Nephron (organoid): ENCODE measurements at regions not wholly inside any gene's neighbourhood (a gene's known extent, or its start where the extent isn't known, plus 50 kb on each side); places are given as distances from the start of the nearest gene placed in this dataset.

Source experiments
- H3K27ac Mint-ChIP-seq, 3 experiments: 2 replicates each; pipeline ENCODE4 v1.8.0; 2020; ENCODE audit warnings: mixed read lengths in 3 of 3, mild to moderate bottlenecking in 2 of 3, moderate library complexity in 1 of 3
- H3K27me3 Mint-ChIP-seq: 2 replicates; pipeline ENCODE4 v1.8.0; 2021; ENCODE audit warnings: low read depth, mild to moderate bottlenecking, moderate library complexity, mixed read lengths
- H3K36me3 Mint-ChIP-seq: 2 replicates; pipeline ENCODE4 v1.8.0; 2020; ENCODE audit warnings: low read depth, mixed read lengths
- H3K4me1 Mint-ChIP-seq: 2 replicates; pipeline ENCODE4 v1.8.0; 2020; ENCODE audit warnings: mixed read lengths
- H3K4me3 Mint-ChIP-seq, 3 experiments: 2 replicates each; pipeline ENCODE4 v1.8.0; 2020; ENCODE audit warnings: mild to moderate bottlenecking in 3 of 3, mixed read lengths in 3 of 3, moderate library complexity in 2 of 3
- H3K9me3 Mint-ChIP-seq: 2 replicates; pipeline ENCODE4 v1.8.0; 2020; ENCODE audit warnings: mixed read lengths
- CTCF ChIP-seq, 3 experiments: fragments of 200-600 bp; sonication (generic); IDR thresholded peaks; one replicate each; pipeline ENCODE4 v1.5.0; 2021; ENCODE audit warnings: antibody characterized with exemption in 3 of 3; ENCODE audit not compliant: unreplicated experiment in 3 of 3

- no peak for TF ChIP-seq CTCF (IDR thresholded peaks at IDR 0.05; ENCODE audit: unreplicated experiment in 3 of 3)
- Mint-ChIP-seq H3K4me1 (no peaks in the 10 kb centered on the region), H3K27ac (no peak overlapping the region), H3K27me3 (peaks cover 8% of the 10 kb centered on the region), H3K9me3 (no peaks in the 10 kb centered on the region), H3K4me3 (no peak overlapping the region), H3K36me3 (no peaks in the 10 kb centered on the region)
Measured at GRCh38 chr2:5330961-5331360, 361.2 kb upstream of the SOX11 start.

DNA sequence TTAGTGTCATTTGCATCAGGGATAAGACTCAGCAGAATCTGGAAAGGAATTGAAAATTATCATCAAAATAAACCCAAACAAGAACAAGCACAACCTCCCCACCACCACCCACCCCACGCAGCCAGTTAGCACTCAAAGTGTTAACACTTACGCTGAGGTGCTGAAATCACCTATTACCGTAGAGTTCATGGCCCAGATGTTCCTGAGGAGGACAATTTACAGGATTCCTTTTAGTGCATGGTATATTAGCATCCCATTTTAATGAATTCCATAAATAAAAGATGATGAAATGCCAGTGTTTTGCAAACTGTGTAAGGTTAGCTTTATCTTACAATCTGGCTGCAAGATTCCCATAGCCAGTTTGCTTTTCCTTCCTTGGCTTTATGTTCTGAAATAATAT, 359.3 kb upstream of the SOX11 start:
- H3K27me3 Mint-ChIP-seq: peaks cover 10% of the 10 kb centered on the region
- no peaks in the 10 kb centered on the region for H3K4me1 Mint-ChIP-seq
- no peak for TF ChIP-seq CTCF (IDR thresholded peaks at IDR 0.05; ENCODE audit: unreplicated experiment in 3 of 3)
- H3K4me3 Mint-ChIP-seq: no peak overlapping the region
- H3K9me3 Mint-ChIP-seq: no peaks in the 10 kb centered on the region
- no peak overlapping the region for H3K27ac Mint-ChIP-seq
- H3K36me3 Mint-ChIP-seq: no peaks in the 10 kb centered on the region

- Mint-ChIP-seq H3K4me3 (no peak overlapping the region), H3K36me3 (no peaks in the 10 kb centered on the region), H3K27me3 (peaks cover 9% of the 10 kb centered on the region), H3K27ac (no peak overlapping the region), H3K9me3 (no peaks in the 10 kb centered on the region), H3K4me1 (no peaks in the 10 kb centered on the region)
- no peak for TF ChIP-seq CTCF (IDR thresholded peaks at IDR 0.05; ENCODE audit: unreplicated experiment in 3 of 3)
Measured at GRCh38 chr2:5339473-5339872, 352.7 kb upstream of the SOX11 start.

GRCh38 chr2:5343785-5344335, 348.3 kb upstream of the SOX11 start:
- H3K27ac Mint-ChIP-seq: no peak overlapping the region
- no peak for TF ChIP-seq CTCF (IDR thresholded peaks at IDR 0.05; ENCODE audit: unreplicated experiment in 3 of 3)
- H3K4me1 Mint-ChIP-seq: no peaks in the 10 kb centered on the region
- H3K27me3 Mint-ChIP-seq: peaks cover 9% of the 10 kb centered on the region
- no peaks in the 10 kb centered on the region for H3K9me3 Mint-ChIP-seq
- no peak overlapping the region for H3K4me3 Mint-ChIP-seq
- no peaks in the 10 kb centered on the region for H3K36me3 Mint-ChIP-seq

DNA sequence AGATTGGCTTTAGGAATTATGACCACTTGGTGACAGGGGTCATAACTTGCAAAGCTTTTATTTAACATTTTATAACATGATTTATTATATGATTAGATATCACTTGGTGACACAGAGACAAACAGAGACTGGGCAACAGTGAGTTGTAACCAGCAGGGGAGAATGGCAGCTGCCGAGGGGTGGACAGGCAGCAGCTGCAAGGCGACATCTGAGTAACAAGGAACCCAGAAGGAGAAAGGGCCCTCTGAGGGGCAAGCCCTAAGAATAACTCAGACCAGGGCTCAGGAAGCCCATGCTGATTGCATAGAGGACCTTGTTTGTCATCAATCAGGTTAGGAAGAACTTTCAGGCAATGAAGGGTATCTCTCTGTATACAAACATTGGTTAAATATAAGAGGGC, 339.9 kb upstream of the SOX11 start:
- TF ChIP-seq CTCF (IDR thresholded peaks at IDR 0.05; ENCODE audit: unreplicated experiment in 3 of 3): no peak
- H3K4me1 Mint-ChIP-seq: peaks cover 16% of the 10 kb centered on the region
- no peak overlapping the region for H3K27ac Mint-ChIP-seq
- peaks cover 3% of the 10 kb centered on the region for H3K9me3 Mint-ChIP-seq
- peaks cover 11% of the 10 kb centered on the region for H3K27me3 Mint-ChIP-seq
- no peak overlapping the region for H3K4me3 Mint-ChIP-seq
- no peaks in the 10 kb centered on the region for H3K36me3 Mint-ChIP-seq

DNA sequence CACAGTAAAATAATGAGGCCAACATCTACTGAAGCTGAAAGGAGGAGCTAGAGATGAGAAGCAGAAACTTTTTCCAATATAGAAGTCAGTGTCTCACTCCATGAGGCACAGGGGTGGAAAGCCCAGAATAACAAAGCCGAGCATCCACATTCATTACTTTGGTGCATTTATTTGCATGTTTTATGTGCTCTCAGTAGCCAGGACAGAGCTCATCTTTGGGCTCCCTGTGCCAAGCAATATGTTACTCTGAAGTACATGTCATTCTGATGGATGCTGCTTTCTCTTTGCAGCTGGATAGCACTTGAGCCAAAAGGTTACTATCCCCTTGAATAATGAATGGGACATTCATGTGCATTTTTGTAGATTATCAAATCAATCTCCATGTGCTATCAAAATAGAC, 338.6 kb upstream of the SOX11 start:
- peaks cover 3% of the 10 kb centered on the region for H3K9me3 Mint-ChIP-seq
- no peaks in the 10 kb centered on the region for H3K36me3 Mint-ChIP-seq
- H3K4me1 Mint-ChIP-seq: peaks cover 16% of the 10 kb centered on the region
- H3K4me3 Mint-ChIP-seq: no peak overlapping the region
- peaks cover 9% of the 10 kb centered on the region for H3K27me3 Mint-ChIP-seq
- H3K27ac Mint-ChIP-seq: no peak overlapping the region
- TF ChIP-seq CTCF (IDR thresholded peaks at IDR 0.05; ENCODE audit: unreplicated experiment in 3 of 3): no peak
